ENCODE measurements at regions not wholly inside any gene's neighbourhood (a gene's known extent, or its start where the extent isn't known, plus 50 kb on each side); places are given as distances from the start of the nearest gene placed in this dataset.

DNA sequence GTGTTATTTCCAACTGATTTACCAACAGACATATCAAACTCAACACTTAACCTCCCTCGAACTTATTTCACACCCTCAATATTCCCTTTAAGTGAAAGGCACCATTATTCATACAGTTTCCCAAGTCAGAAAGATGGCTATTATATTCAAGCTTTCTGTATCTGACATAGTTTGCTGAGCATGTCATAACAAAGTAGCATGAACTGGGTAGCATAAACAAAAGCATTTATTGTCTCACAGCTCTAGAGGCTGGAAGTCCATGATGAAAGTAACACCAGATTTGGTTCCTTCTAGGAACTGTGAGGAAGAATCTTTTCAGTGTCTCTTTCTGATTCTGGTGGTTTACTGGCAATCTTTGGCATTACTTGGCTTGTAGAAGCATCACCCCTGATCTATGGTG lies 1388.6 kb downstream of the TECRL start:
- Histone ChIP-seq H4K20me1 (ENCODE audit: insufficient read depth, low read length) (no peaks in the 10 kb centered on the region), H3K4me1 (ENCODE audit: insufficient read depth, low read length) (no peaks in the 10 kb centered on the region), H3K4me2 (ENCODE audit: low read depth, low read length) (no peak overlapping the region), H3K27me3 (ENCODE audit: control insufficient read depth in 1 of 2, insufficient read depth in 2 of 2, low read length in 2 of 2) (no peaks in the 10 kb centered on the region; a peak in 1 of 5 replicates), H3K9me3 (ENCODE audit: low read length) (peaks cover 5% of the 10 kb centered on the region; the same call in 1 of the 2 replicates), H3K27ac (ENCODE audit: extremely low read length, insufficient read depth, low read length) (no peak overlapping the region), H3K36me3 (replicated peaks in 1 of 2; ENCODE audit: control insufficient read depth in 1 of 2, insufficient read depth in 2 of 2, low read length in 2 of 2) (no peaks in the 10 kb centered on the region), H2AFZ (ENCODE audit: low read length) (no peak overlapping the region), H3K79me2 (ENCODE audit: insufficient read depth, low read length) (no peaks in the 10 kb centered on the region), H3K4me3 (replicated peaks in 1 of 3; ENCODE audit: insufficient read depth in 1 of 3, low read depth in 2 of 3, low read length in 3 of 3) (no peak overlapping the region), H3K9ac (ENCODE audit: insufficient read depth, low read depth, low read length) (no peak overlapping the region)
- ChIA-PET POLR2A (no interaction called here), CTCF (ENCODE audit: low intra/inter-chr PET ratio, low total read pairs) (no interaction called here)
- in situ Hi-C loops (cut with HindIII; ENCODE audit: extremely low pct_ligation_motif_present, low pct_unique_long_range_greater_than_20kb): no loop called here
- intact Hi-C loops (cut with micrococcal nuclease; ENCODE audit: unreplicated experiment): no loop called here
- DNase-seq (ENCODE audit: low spot score) (no peak), ATAC-seq (no peak), FAIRE-seq (no peak)
- 7% methylated on average over 1 of the region's 1 CpG for WGBS (ENCODE audit: low lambda C conversion rate)
- no TSS peak for BruUV-seq (replicated peaks)
- TF ChIP-seq, protein P1, sequence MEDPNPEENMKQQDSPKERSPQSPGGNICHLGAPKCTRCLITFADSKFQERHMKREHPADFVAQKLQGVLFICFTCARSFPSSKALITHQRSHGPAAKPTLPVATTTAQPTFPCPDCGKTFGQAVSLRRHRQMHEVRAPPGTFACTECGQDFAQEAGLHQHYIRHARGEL (CRISPR knock-in tag; IDR thresholded peaks at IDR 0.05): no peak
- no peak for TF ChIP-seq JARID2 (CRISPR knock-in tag; IDR thresholded peaks at IDR 0.05; ENCODE audit: insufficient replicate concordance)
- no peak for TF ChIP-seq ZNF788 (CRISPR knock-in tag; IDR thresholded peaks at IDR 0.05; ENCODE audit: borderline replicate concordance)
- TF ChIP-seq ZBTB8A (CRISPR knock-in tag; IDR thresholded peaks at IDR 0.05; ENCODE audit: borderline replicate concordance, low read depth): no peak
- TF ChIP-seq ZNF749 (CRISPR knock-in tag; IDR thresholded peaks at IDR 0.05; ENCODE audit: borderline replicate concordance): no peak
- no peak for TF ChIP-seq ZNF724P (CRISPR knock-in tag; IDR thresholded peaks at IDR 0.05; ENCODE audit: borderline replicate concordance)
- no peak for TF ChIP-seq HIVEP1 (CRISPR knock-in tag; IDR thresholded peaks at IDR 0.05)
- TF ChIP-seq KDM6A (CRISPR knock-in tag; IDR thresholded peaks at IDR 0.05; ENCODE audit: low read depth): no peak
- TF ChIP-seq ZNF484 (CRISPR knock-in tag; IDR thresholded peaks at IDR 0.05; ENCODE audit: borderline replicate concordance, low read depth): no peak
- no peak for TF ChIP-seq ZSCAN20 (CRISPR knock-in tag; IDR thresholded peaks at IDR 0.05; ENCODE audit: borderline replicate concordance)
- no peak for TF ChIP-seq ZNF234 (CRISPR knock-in tag; conservative IDR thresholded peaks at IDR 0.05)
- no peak for TF ChIP-seq ARID2 (CRISPR knock-in tag; IDR thresholded peaks at IDR 0.05; ENCODE audit: borderline replicate concordance)
- TF ChIP-seq, protein P2, sequence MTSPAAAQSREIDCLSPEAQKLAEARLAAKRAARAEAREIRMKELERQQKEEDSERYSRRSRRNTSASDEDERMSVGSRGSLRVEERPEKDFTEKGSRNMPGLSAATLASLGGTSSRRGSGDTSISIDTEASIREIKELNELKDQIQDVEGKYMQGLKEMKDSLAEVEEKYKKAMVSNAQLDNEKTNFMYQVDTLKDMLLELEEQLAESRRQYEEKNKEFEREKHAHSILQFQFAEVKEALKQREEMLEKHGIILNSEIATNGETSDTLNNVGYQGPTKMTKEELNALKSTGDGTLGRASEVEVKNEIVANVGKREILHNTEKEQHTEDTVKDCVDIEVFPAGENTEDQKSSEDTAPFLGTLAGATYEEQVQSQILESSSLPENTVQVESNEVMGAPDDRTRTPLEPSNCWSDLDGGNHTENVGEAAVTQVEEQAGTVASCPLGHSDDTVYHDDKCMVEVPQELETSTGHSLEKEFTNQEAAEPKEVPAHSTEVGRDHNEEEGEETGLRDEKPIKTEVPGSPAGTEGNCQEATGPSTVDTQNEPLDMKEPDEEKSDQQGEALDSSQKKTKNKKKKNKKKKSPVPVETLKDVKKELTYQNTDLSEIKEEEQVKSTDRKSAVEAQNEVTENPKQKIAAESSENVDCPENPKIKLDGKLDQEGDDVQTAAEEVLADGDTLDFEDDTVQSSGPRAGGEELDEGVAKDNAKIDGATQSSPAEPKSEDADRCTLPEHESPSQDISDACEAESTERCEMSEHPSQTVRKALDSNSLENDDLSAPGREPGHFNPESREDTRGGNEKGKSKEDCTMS (CRISPR knock-in tag; conservative IDR thresholded peaks at IDR 0.05): no peak
- no peak for TF ChIP-seq ZNF235 (CRISPR knock-in tag; IDR thresholded peaks at IDR 0.05; ENCODE audit: borderline replicate concordance)
- no peak for TF ChIP-seq KLF13 (CRISPR knock-in tag; IDR thresholded peaks at IDR 0.05)
- TF ChIP-seq ZNF577 (CRISPR knock-in tag; IDR thresholded peaks at IDR 0.05; ENCODE audit: borderline replicate concordance, low read depth): no peak
- TF ChIP-seq MED1 (CRISPR knock-in tag; IDR thresholded peaks at IDR 0.05): no peak
- TF ChIP-seq, protein P3, sequence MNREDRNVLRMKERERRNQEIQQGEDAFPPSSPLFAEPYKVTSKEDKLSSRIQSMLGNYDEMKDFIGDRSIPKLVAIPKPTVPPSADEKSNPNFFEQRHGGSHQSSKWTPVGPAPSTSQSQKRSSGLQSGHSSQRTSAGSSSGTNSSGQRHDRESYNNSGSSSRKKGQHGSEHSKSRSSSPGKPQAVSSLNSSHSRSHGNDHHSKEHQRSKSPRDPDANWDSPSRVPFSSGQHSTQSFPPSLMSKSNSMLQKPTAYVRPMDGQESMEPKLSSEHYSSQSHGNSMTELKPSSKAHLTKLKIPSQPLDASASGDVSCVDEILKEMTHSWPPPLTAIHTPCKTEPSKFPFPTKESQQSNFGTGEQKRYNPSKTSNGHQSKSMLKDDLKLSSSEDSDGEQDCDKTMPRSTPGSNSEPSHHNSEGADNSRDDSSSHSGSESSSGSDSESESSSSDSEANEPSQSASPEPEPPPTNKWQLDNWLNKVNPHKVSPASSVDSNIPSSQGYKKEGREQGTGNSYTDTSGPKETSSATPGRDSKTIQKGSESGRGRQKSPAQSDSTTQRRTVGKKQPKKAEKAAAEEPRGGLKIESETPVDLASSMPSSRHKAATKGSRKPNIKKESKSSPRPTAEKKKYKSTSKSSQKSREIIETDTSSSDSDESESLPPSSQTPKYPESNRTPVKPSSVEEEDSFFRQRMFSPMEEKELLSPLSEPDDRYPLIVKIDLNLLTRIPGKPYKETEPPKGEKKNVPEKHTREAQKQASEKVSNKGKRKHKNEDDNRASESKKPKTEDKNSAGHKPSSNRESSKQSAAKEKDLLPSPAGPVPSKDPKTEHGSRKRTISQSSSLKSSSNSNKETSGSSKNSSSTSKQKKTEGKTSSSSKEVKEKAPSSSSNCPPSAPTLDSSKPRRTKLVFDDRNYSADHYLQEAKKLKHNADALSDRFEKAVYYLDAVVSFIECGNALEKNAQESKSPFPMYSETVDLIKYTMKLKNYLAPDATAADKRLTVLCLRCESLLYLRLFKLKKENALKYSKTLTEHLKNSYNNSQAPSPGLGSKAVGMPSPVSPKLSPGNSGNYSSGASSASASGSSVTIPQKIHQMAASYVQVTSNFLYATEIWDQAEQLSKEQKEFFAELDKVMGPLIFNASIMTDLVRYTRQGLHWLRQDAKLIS (CRISPR knock-in tag; IDR thresholded peaks at IDR 0.05): no peak
- TF ChIP-seq, protein P4, sequence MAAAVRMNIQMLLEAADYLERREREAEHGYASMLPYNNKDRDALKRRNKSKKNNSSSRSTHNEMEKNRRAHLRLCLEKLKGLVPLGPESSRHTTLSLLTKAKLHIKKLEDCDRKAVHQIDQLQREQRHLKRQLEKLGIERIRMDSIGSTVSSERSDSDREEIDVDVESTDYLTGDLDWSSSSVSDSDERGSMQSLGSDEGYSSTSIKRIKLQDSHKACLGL (CRISPR knock-in tag; IDR thresholded peaks at IDR 0.05): no peak

All from HepG2 (cell line).